GM19239 (cell line): ENCODE measurements at regions not wholly inside any gene's neighbourhood (a gene's known extent, or its start where the extent isn't known, plus 50 kb on each side); places are given as distances from the start of the nearest gene placed in this dataset.
"Not testable (repeated sequence)": the region's sequence is repeated elsewhere in the genome, so short reads cannot be mapped to it uniquely, and the experiment has no call there.

Experiments used
- DNase-seq: peaks from one replicate; pipeline ENCODE4 v3.0.0; 2011; ENCODE audit warnings: low spot score; ENCODE audit not compliant: insufficient read length
- FAIRE-seq: peaks from 2 replicates; lab custom pipeline; 2011; peaks lifted over from hg19 to GRCh38; lab: Jason Lieb, UNC

- FAIRE-seq = no peak
- DNase-seq = no peak
Measured at GRCh38 chr3:125695688-125696087, 100.4 kb upstream of the OSBPL11 start.

- FAIRE-seq = not testable (repeated sequence)
Measured at GRCh38 chr3:125697126-125697525, 101.8 kb upstream of the OSBPL11 start.

GRCh38 chr3:125697979-125698640, 102.8 kb upstream of the OSBPL11 start:
- FAIRE-seq, DNase-seq: not testable (repeated sequence)

More at GRCh38 chr3:125697126-125697525, 101.8 kb upstream of the OSBPL11 start:
- DNase-seq = not testable (repeated sequence)

DNA sequence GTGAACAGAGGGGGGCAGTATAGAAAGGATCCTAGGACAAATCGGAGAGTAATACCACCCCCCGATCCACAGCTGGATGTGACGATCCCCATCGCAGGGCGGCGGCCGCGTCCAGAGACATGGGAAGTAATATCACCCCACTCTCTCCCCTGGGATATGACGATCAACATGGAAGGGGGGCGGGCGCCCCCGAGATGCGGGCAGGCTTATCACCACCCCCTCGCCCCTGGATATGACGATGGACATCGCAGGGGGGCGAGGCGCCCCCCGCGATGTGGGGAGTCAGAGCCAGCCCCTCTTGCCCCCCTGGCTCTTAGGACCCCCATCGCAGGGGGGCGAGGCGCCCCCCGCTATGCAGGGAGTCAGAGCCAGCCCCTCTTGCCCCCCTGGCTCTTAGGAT, 120.4 kb upstream of the OSBPL11 start:
- FAIRE-seq = no peak
- DNase-seq = no peak

DNA sequence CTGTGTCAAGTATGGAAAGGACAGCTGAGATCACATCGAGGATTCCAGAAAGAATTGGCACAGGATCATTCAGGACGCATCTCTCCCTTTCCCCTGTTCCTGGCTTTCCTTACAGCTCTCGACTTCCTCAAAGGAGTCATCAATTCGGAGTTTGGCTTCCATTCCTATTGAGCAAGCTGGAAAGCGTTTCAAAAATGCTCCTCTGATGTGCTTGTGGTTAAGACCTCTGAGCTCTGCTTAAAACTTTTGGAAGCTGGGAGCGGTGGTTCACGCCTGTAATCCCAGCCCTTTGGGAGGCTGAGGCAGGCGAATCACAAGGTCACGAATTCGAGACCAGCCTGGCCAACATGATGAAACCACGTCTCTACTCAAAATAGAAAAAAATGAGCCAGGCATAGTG, 136.9 kb upstream of the OSBPL11 start:
- not testable (repeated sequence) for FAIRE-seq, DNase-seq

DNA sequence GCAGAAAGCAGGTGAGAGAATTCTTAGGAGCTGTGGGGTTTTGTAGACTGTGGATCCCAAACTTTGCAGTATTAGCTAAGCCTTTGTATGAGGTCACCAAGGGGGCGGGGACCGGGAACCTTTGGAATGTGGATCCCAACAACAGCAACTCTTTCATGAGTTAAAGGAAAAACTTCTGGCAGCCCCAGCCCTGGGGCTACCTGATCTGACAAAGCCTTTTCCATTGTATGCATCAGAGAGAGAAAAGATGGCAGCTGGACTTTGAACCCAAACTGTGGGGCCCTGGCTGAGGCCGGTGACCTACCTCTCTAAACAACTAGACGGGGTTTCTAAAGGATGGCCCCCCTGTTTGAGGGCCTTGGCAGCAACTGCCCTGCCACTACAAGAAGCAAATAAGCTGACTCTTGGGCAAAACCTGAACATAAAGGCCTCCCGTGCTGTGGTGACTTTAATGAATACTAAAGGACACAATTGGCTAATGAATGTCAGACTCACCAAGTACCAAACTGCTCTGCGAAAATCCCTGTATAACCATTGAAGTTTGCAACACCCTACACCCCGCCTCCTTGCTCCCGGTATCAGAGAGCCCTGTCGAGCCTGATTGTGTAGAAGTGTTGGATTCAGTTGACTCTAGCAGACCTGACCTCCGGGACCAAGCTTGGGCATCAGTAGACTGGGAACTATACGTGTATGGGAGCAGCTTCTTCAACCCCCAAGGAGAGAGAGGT, 146.9 kb upstream of the OSBPL11 start:
- DNase-seq, FAIRE-seq: not testable (repeated sequence)

DNA sequence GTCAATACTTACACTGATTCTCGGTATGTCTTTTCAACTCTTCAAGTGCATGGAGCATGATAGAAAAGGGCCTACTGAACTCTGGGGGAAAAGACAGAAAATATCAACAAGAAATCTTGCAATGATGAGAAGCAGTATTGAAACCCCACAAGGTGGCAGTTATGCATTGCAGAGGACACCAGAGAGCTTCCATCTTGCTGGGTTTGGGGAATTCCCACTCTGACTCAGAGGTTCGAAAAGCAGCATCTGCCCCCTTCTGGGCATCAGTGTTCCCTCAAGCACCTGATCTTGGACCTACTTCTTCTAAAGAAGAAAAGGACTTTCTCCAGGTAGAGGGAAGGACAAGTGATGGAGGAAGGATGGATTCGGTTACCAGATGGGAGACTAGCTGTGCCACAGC, 147.5 kb upstream of the OSBPL11 start:
- not testable (repeated sequence) for FAIRE-seq, DNase-seq

DNA sequence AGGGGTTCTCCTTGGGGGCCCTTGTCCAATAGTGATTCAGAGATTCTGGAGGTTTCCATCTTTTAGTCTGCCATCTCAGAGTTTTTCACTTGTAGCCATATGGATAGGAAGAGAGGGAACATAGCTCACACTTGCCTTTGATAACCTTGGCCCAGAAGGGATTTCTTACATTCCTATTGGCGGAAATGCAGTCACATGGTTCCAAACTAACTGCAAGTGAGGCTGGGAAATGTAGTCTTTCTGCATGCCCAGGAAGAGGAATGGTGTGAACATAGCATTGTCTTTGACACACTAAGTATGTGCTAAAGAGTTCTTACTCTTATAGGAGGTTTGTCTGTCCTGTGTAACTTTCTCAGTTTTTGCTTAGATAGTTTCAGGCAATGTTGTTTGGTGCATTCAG, 161.8 kb upstream of the OSBPL11 start:
- FAIRE-seq, DNase-seq: not testable (repeated sequence)

- not testable (repeated sequence) for DNase-seq, FAIRE-seq
Measured at GRCh38 chr3:125758641-125759130, 163.4 kb upstream of the OSBPL11 start.

DNA sequence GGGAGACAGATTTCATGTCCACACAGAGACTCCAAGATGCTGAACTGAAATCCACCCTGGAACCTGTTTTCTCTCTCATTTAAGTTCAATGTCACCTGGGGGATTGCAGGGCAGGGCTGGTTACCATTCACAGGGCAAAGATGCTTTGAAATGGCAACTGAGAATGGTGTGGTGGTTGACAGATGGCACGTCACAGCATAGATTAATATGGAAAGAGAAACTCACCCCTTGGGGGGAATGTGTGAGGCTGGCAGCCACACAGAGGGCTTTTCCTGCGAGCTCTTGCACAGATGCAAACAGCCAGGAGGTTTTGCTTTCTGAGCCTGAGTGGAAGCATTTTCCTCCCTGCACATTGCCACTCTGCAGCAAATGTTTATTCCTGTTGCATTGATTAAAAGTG, 167.3 kb upstream of the OSBPL11 start:
- not testable (repeated sequence) for FAIRE-seq

GRCh38 chr3:125766285-125766826, 171.1 kb upstream of the OSBPL11 start:
- not testable (repeated sequence) for FAIRE-seq
- peak; percentile 46 for DNase-seq

More for the DNA sequence above, 167.3 kb upstream of the OSBPL11 start:
- not testable (repeated sequence) for DNase-seq

DNA sequence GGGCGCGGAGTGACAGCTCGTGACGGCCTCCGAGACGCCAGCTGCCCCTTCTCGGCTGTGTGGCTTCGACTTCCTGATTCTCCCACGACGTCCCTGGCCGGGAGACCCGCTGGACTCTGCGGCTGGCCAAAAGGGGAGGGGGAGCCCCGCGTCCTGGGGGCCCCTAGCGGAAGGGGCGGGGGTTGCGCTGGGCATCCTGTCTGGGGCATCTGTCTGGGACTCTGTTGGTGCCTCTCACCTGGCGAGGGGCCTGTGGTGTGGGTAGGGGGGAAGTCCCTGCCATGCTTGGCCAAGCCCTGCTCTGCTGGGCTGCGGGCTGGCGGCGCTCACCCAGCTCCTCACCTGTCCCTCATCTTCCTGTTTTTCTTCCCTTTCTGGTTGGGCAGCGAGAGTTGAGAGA, 171.6 kb upstream of the OSBPL11 start:
- not testable (repeated sequence) for FAIRE-seq

DNA sequence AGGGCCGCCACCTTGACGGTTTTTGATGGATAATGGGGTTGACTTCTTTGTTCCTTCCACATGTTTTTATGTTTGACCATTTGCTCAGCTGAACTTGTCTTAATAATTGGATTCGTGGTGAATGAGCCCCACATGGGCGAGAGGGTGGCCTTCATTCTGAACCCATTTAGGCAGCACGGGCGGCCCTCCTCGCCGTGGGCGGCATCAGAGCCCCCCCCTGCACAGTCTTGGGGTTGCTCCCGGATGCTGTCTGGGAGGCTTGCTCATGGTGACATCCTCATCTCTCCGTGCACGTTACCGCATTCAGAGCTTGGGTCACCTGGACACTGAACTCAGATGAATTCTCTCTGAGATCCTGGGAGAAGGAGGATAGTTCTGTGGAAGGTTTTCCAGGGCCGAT, 172.3 kb upstream of the OSBPL11 start:
- no peak for DNase-seq
- FAIRE-seq = no peak

More for the DNA sequence above, 171.6 kb upstream of the OSBPL11 start:
- peak; percentile 8 for DNase-seq

- not testable (repeated sequence) for DNase-seq, FAIRE-seq
Measured at GRCh38 chr3:125768821-125769220, 173.5 kb upstream of the OSBPL11 start.

GRCh38 chr3:125771506-125771905, 176.2 kb upstream of the OSBPL11 start:
- not testable (repeated sequence) for DNase-seq, FAIRE-seq

GRCh38 chr3:125774433-125775034, 179.2 kb upstream of the OSBPL11 start:
- FAIRE-seq, DNase-seq: not testable (repeated sequence)

- not testable (repeated sequence) for FAIRE-seq, DNase-seq
Measured at GRCh38 chr3:125775106-125775505, 179.8 kb upstream of the OSBPL11 start.

GRCh38 chr3:125775606-125776294, 180.5 kb upstream of the OSBPL11 start:
- FAIRE-seq, DNase-seq: not testable (repeated sequence)

- DNase-seq, FAIRE-seq: not testable (repeated sequence)
Measured at GRCh38 chr3:125779276-125779675, 184.0 kb upstream of the OSBPL11 start.

GRCh38 chr3:125779918-125780317, 184.6 kb upstream of the OSBPL11 start:
- DNase-seq, FAIRE-seq: not testable (repeated sequence)
